ENCODE measurements at regions not wholly inside any gene's neighbourhood (a gene's known extent, or its start where the extent isn't known, plus 50 kb on each side); places are given as distances from the start of the nearest gene placed in this dataset.

GRCh38 chr5:143521846-143522400 is 118.4 kb upstream of the NR3C1 start:
- TF ChIP-seq MAX (IDR thresholded peaks at IDR 0.05), result no peak
- no peak for TF ChIP-seq CTCF (IDR thresholded peaks at IDR 0.05; ENCODE audit: control extremely low read depth in 1 of 3, insufficient read depth in 1 of 3, low read depth in 1 of 3, low read length in 3 of 3)
- no peak for TF ChIP-seq POLR2A (IDR thresholded peaks at IDR 0.05; ENCODE audit: control extremely low read depth in 1 of 2, low read depth in 2 of 2, low read length in 2 of 2)
- no peak for TF ChIP-seq EZH2 (IDR thresholded peaks at IDR 0.05; ENCODE audit: low read depth, low read length, severe bottlenecking)
- TF ChIP-seq SP4 (IDR thresholded peaks at IDR 0.05; ENCODE audit: low read length), result no peak
